Motor neuron (in vitro differentiated cells): ENCODE measurements at regions not wholly inside any gene's neighbourhood (a gene's known extent, or its start where the extent isn't known, plus 50 kb on each side); places are given as distances from the start of the nearest gene placed in this dataset.

Experiments
- ATAC-seq, 8 experiments: fragments of 200-7000 bp; cut with Tn5 transposase; replicated peaks in 6 of 8; 2 replicates each; pipeline ENCODE4 v1.8.0; 2021; ENCODE audit warnings: mild to moderate bottlenecking in 8 of 8, moderate library complexity in 8 of 8
- H3K27ac ChIP-seq, 2 donors: fragments of 250-450 bp; sonication (Bioruptor Pico); 2 replicates each; pipeline ENCODE4 v1.9.0; 2021; ENCODE audit warnings: antibody characterized with exemption in 2 of 2, mild to moderate bottlenecking in 2 of 2, moderate library complexity in 1 of 2
- H3K4me1 ChIP-seq, 2 donors: fragments of 250-450 bp; sonication (Bioruptor Pico); replicated peaks in 1 of 2; 2 replicates each; pipeline ENCODE4 v1.6.1; 2021; ENCODE audit warnings: antibody characterized with exemption in 2 of 2, mild to moderate bottlenecking in 2 of 2, moderate library complexity in 1 of 2
- H3K4me3 ChIP-seq, 5 donors: fragments of 250-450 bp; sonication (Bioruptor Pico); 2 replicates each; pipeline ENCODE4 v1.9.0; 2021; ENCODE audit warnings: antibody characterized with exemption in 5 of 5, mild to moderate bottlenecking in 5 of 5, moderate library complexity in 4 of 5
- WGBS, 10 experiments: fragments of 450-650 bp; shearing (Covaris generic); methylation state at CpG; one replicate each; pipeline ENCODE4 v1.0.0; 2022; 5-methylcytosine and 5-hydroxymethylcytosine counted together
- in situ Hi-C, 9 experiments: fragments of 400-800 bp; cut with MboI; loops; one replicate each; pipeline ENCODE4 v1.15.0; 2021; ENCODE audit warnings: low sequenced_read_pairs in 9 of 9, low pct_unique_long_range_greater_than_20kb in 2 of 9; ENCODE audit not compliant: unreplicated experiment in 9 of 9

- Histone ChIP-seq H3K4me3 (no peak overlapping the region), H3K4me1 (peaks cover 8 to 33% of the 10 kb centered on the region in 2 donors), H3K27ac (peak overlapping the region in 1 of 2 donors; percentile 41)
- peak in 4 of 8 experiments; percentile 24 to 83 (median 61) for ATAC-seq
- in situ Hi-C loops: no loop called here
- WGBS, 10 experiments: 13 to 30% (median 23%) methylated on average over 2 to 8 of the region's 8 CpGs
These were observed 153.6 kb downstream of the PTCSC3 start for GRCh38 chr14:36022765-36023410.

- ATAC-seq: peak in 1 of 8 experiments; percentile 16
- Histone ChIP-seq H3K4me1 (peaks cover 8 to 33% of the 10 kb centered on the region in 2 donors), H3K4me3 (no peak overlapping the region), H3K27ac (no peak overlapping the region)
- WGBS, 10 experiments: 7 to 86% (median 57%) methylated on average over 1 to 4 of the region's 4 CpGs; no CpG with 5 or more reads in 1 of the 10 experiments
- in situ Hi-C loops: no loop called here
These were observed 154.8 kb downstream of the PTCSC3 start for GRCh38 chr14:36021591-36022320.

GRCh38 chr14:36021030-36021422, 155.5 kb downstream of the PTCSC3 start:
- H3K4me1 ChIP-seq: peaks cover 8 to 33% of the 10 kb centered on the region in 2 donors
- H3K27ac ChIP-seq: no peak overlapping the region
- no peak overlapping the region for H3K4me3 ChIP-seq
- WGBS, 10 experiments: 0 to 91% (median 51%) methylated on average over 1 to 2 of the region's 2 CpGs; no CpG with 5 or more reads in 1 of the 10 experiments
- in situ Hi-C loops: no loop called here
- no peak for ATAC-seq

GRCh38 chr14:36020120-36021029, 156.1 kb downstream of the PTCSC3 start:
- Histone ChIP-seq H3K4me3 (no peak overlapping the region), H3K27ac (no peak overlapping the region), H3K4me1 (peaks cover 8 to 33% of the 10 kb centered on the region in 2 donors)
- in situ Hi-C loops: no loop called here
- peak in 2 of 8 experiments; percentile 35 to 50 for ATAC-seq
- 44 to 94% (median 71%) methylated on average over 1 to 8 of the region's 8 CpGs; no CpG with 5 or more reads in 1 of the 10 experiments for WGBS, 10 experiments

GRCh38 chr14:36019126-36019525, 157.4 kb downstream of the PTCSC3 start:
- in situ Hi-C loops: no loop called here
- WGBS, 10 experiments: 25 to 100% (median 73%) methylated on average over 1 to 5 of the region's 5 CpGs; no CpG with 5 or more reads in 2 of the 10 experiments
- Histone ChIP-seq H3K4me3 (no peak overlapping the region), H3K4me1 (peaks cover 8 to 33% of the 10 kb centered on the region in 2 donors), H3K27ac (no peak overlapping the region)
- no peak for ATAC-seq

GRCh38 chr14:36014236-36014635, 162.3 kb downstream of the PTCSC3 start:
- 50 to 96% (median 89%) methylated on average over 2 to 5 of the region's 9 CpGs; no CpG with 5 or more reads in 5 of the 10 experiments for WGBS, 10 experiments
- no peak overlapping the region for H3K27ac ChIP-seq
- in situ Hi-C loops: no loop called here
- ATAC-seq: no peak
- H3K4me3 ChIP-seq: no peak overlapping the region
- peaks cover 4% of the 10 kb centered on the region in 2 donors for H3K4me1 ChIP-seq

GRCh38 chr14:36013483-36013882, 163.0 kb downstream of the PTCSC3 start:
- H3K4me3 ChIP-seq: no peak overlapping the region
- H3K27ac ChIP-seq: no peak overlapping the region
- ATAC-seq: no peak
- 40 to 100% (median 95%) methylated on average over 1 to 3 of the region's 3 CpGs; no CpG with 5 or more reads in 5 of the 10 experiments for WGBS, 10 experiments
- H3K4me1 ChIP-seq: peaks cover 0 to 4% of the 10 kb centered on the region in 2 donors
- in situ Hi-C loops: no loop called here

- no peak overlapping the region for H3K4me3 ChIP-seq
- no peak overlapping the region for H3K27ac ChIP-seq
- 0 to 81% (median 59%) methylated on average over 1 to 4 of the region's 7 CpGs; no CpG with 5 or more reads in 2 of the 10 experiments for WGBS, 10 experiments
- in situ Hi-C loops: no loop called here
- peaks cover 0 to 4% of the 10 kb centered on the region in 2 donors for H3K4me1 ChIP-seq
- ATAC-seq: no peak
These were observed 163.9 kb downstream of the PTCSC3 start for GRCh38 chr14:36012621-36013020.

GRCh38 chr14:36009643-36010042, 166.9 kb downstream of the PTCSC3 start:
- H3K4me1 ChIP-seq: peaks cover 13 to 15% of the 10 kb centered on the region in 2 donors
- in situ Hi-C loops: no loop called here
- whole genome bisulfite sequencing, 10 experiments: 0 to 20% (median 13%) methylated on average over 1 of the region's 1 CpG; no CpG with 5 or more reads in 5 of the 10 experiments
- H3K4me3 ChIP-seq: no peak overlapping the region
- no peak overlapping the region for H3K27ac ChIP-seq
- no peak for ATAC-seq

GRCh38 chr14:36006623-36007022, 169.9 kb downstream of the PTCSC3 start:
- 26 to 100% (median 87%) methylated on average over 1 to 4 of the region's 4 CpGs for WGBS, 10 experiments
- no peak for ATAC-seq
- H3K4me1 ChIP-seq: peaks cover 13 to 15% of the 10 kb centered on the region in 2 donors
- H3K27ac ChIP-seq: no peak overlapping the region
- no peak overlapping the region for H3K4me3 ChIP-seq
- in situ Hi-C loops: no loop called here

- in situ Hi-C loops: no loop called here
- peak in 5 of 8 experiments; percentile 41 to 70 (median 52) for ATAC-seq
- Histone ChIP-seq H3K27ac (no peak overlapping the region), H3K4me1 (peaks cover 12 to 15% of the 10 kb centered on the region in 2 donors), H3K4me3 (no peak overlapping the region)
- whole genome bisulfite sequencing, 10 experiments: 40 to 65% (median 53%) methylated on average over 1 to 3 of the region's 4 CpGs; no CpG with 5 or more reads in 4 of the 10 experiments
These were observed 170.9 kb downstream of the PTCSC3 start for GRCh38 chr14:36005670-36006069.

GRCh38 chr14:36001936-36002335, 174.6 kb downstream of the PTCSC3 start:
- H3K4me1 ChIP-seq: peaks cover 30 to 36% of the 10 kb centered on the region in 2 donors
- ATAC-seq: no peak
- no peak overlapping the region for H3K27ac ChIP-seq
- H3K4me3 ChIP-seq: no peak overlapping the region
- 11 to 100% (median 90%) methylated on average over 1 to 4 of the region's 4 CpGs; no CpG with 5 or more reads in 1 of the 10 experiments for WGBS, 10 experiments
- in situ Hi-C loops: no loop called here
